Common myeloid progenitor, CD34-positive (primary cell): ENCODE measurements at regions not wholly inside any gene's neighbourhood (a gene's known extent, or its start where the extent isn't known, plus 50 kb on each side); places are given as distances from the start of the nearest gene placed in this dataset.

Experiments used
- CTCF ChIA-PET: fragments of 350-600 bp; sonication (Branson Sonifier 250); formaldehyde crosslinking; loops from one replicate; lab custom pipeline; 2021; ENCODE audit warnings: antibody characterized with exemption; lab: Charles Lee
- POLR2A ChIA-PET: fragments of 350-600 bp; sonication (Branson Sonifier 250); formaldehyde crosslinking; loops from one replicate; lab custom pipeline; 2021; ENCODE audit warnings: antibody characterized with exemption; lab: Charles Lee
- DNase-seq, 3 donors: peaks; one replicate each; pipeline versions ENCODE4 v3.0.0 to v3.0.0-alpha.2; 2013
- H3K27ac ChIP-seq, 2 experiments: 1 replicate in 1 of 2; 2 replicates in 1 of 2; pipeline ENCODE4 v1.7.0; 2013; ENCODE audit warnings: inconsistent platforms in 2 of 2, low read length in 2 of 2, mild to moderate bottlenecking in 2 of 2, low read depth in 1 of 2, moderate library complexity in 1 of 2; ENCODE audit not compliant: severe bottlenecking in 2 of 2, insufficient read depth in 1 of 2, poor library complexity in 1 of 2
- H3K27me3 ChIP-seq, 5 experiments: replicated peaks in 2 of 5; 1 replicate in 3 of 5; 2 replicates in 2 of 5; pipeline versions ENCODE4 v1.6.1 to v1.7.0; 2013; ENCODE audit warnings: low read length in 4 of 5, mild to moderate bottlenecking in 2 of 5, moderate library complexity in 2 of 5, inconsistent platforms in 1 of 5; ENCODE audit not compliant: insufficient read depth in 5 of 5, control insufficient read depth in 4 of 5
- H3K36me3 ChIP-seq, 4 experiments: 1 replicate in 2 of 4; 2 replicates in 2 of 4; pipeline versions ENCODE4 v1.6.1 to v1.7.0; 2013; ENCODE audit warnings: low read length in 3 of 4, control low read depth in 1 of 4, mild to moderate bottlenecking in 1 of 4; ENCODE audit not compliant: control insufficient read depth in 4 of 4, insufficient read depth in 4 of 4
- H3K4me1 ChIP-seq, 4 experiments: 1 replicate in 3 of 4; 2 replicates in 1 of 4; pipeline versions ENCODE4 v1.6.1 to v1.7.1; 2013; ENCODE audit warnings: low read length in 3 of 4, mild to moderate bottlenecking in 3 of 4, control low read depth in 1 of 4, inconsistent platforms in 1 of 4, moderate library complexity in 1 of 4; ENCODE audit not compliant: control insufficient read depth in 4 of 4, insufficient read depth in 4 of 4; ENCODE audit errors: control extremely low read depth in 1 of 4
- H3K4me3 ChIP-seq, 7 experiments: 1 replicate in 4 of 7; 2 replicates in 3 of 7; pipeline versions ENCODE4 v1.5.1 to v1.7.0; 2013; ENCODE audit warnings: mild to moderate bottlenecking in 7 of 7, low read length in 6 of 7, moderate library complexity in 6 of 7, inconsistent platforms in 2 of 7, low read depth in 2 of 7, control low read depth in 1 of 7; ENCODE audit not compliant: insufficient read depth in 4 of 7, control insufficient read depth in 1 of 7; ENCODE audit errors: extremely low read depth in 1 of 7
- H3K9me3 ChIP-seq, 5 experiments: 1 replicate in 4 of 5; 2 replicates in 1 of 5; pipeline versions ENCODE4 v1.6.1 to v1.7.1; 2013; ENCODE audit warnings: low read length in 4 of 5, mild to moderate bottlenecking in 2 of 5, inconsistent platforms in 1 of 5, low read depth in 1 of 5, moderate library complexity in 1 of 5; ENCODE audit not compliant: control insufficient read depth in 4 of 5, insufficient read depth in 2 of 5; ENCODE audit errors: control extremely low read depth in 1 of 5
- WGBS: methylation state at CpG from one replicate; pipeline ENCODE4 v1.1.5; 2013; ENCODE audit not compliant: insufficient coverage; 5-methylcytosine and 5-hydroxymethylcytosine counted together

DNA sequence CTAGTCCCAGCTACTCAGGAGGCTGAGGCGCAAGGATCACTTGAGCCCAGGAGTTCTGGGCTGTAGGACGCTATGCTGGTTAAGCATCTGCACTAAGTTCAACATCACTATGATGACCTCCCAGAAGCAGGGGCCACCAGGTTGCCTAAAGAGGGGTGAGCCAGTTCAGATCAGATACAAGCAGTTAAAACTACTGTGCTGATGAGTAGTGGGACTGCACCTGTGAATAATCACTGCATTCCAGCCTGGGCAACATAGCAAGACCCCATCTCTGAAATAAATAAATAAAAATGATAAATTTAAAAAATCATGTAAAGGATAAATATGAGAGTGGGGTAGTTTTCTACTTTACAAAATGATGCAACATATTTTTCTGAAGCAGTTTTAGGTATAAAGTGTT lies 106.5 kb downstream of the TMEM170B start:
- H3K9me3 ChIP-seq: peaks cover 0 to 9% (median 0%) of the 10 kb centered on the region in 5 experiments
- DNase-seq: no peak
- CTCF ChIA-PET: interaction anchor here (1.7 kb wide), 1 partner anchor 10 kb away, joined by 4 read pairs; no protein-coding TSS in a partner anchor
- H3K36me3 ChIP-seq: no peaks in the 10 kb centered on the region
- whole genome bisulfite sequencing: 96% methylated on average over 2 of the region's 2 CpGs
- H3K4me1 ChIP-seq: no peaks in the 10 kb centered on the region
- POLR2A ChIA-PET: no interaction called here
- H3K27me3 ChIP-seq: no peaks in the 10 kb centered on the region
- H3K4me3 ChIP-seq: no peak overlapping the region
- H3K27ac ChIP-seq: no peak overlapping the region

DNA sequence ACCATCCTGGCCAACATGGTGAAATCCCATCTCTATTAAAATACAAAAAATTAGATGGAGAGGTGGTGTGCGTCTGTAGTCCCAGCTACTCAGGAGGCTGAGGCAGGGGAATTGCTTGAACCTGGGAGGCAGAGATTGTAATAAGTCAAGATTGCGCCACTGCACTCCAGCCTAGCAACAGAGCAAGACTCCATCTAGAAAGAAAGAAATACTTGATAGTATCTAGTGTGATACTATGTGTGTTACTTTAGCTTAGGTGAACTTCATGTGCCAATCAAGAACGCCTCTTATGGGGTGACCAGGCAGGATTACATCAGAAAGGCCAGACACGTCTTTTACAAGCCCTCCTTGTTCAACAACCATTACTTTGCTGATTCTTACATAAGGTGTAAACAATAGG lies 107.1 kb downstream of the TMEM170B start:
- no CpG with 5 or more reads among the region's 4 CpGs for WGBS
- no peak overlapping the region for H3K27ac ChIP-seq

DNA sequence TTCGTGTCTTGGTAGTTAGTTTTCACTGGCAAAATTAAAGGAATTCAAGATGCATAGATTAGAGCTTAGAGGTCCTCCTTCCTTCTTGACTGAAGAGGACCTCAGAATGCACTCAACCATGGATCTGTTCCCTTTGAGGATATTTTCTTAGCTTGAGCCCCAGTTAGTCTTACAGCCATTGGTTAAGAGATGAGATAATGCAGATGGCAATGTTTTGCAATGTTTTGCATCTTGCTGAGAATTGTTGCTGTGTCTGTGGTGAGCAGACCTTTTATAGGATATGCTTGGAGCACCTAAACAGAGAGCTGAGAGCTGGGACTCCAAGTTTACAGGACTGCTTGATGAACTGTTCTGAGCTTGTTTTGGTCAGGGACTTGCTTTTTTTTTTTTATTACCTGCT lies 107.5 kb downstream of the TMEM170B start:
- Histone ChIP-seq H3K9me3 (peaks cover 0 to 10% (median 0%) of the 10 kb centered on the region in 5 experiments), H3K4me1 (no peaks in the 10 kb centered on the region), H3K27ac (no peak overlapping the region), H3K27me3 (no peaks in the 10 kb centered on the region), H3K36me3 (no peaks in the 10 kb centered on the region), H3K4me3 (no peak overlapping the region)
- WGBS: 100% methylated on average over 1 of the region's 1 CpG
- no peak for DNase-seq
- CTCF ChIA-PET: interaction anchor here (0.6 to 1.1 kb wide), 2 partner anchors 9 to 992 kb away, joined by 3 to 6 read pairs; no protein-coding TSS in a partner anchor
- POLR2A ChIA-PET: no interaction called here

More for the DNA sequence above, 107.1 kb downstream of the TMEM170B start:
- peaks cover 0 to 10% (median 0%) of the 10 kb centered on the region in 5 experiments for H3K9me3 ChIP-seq
- DNase-seq: no peak
- H3K27me3 ChIP-seq: no peaks in the 10 kb centered on the region
- H3K4me1 ChIP-seq: no peaks in the 10 kb centered on the region
- no peak overlapping the region for H3K4me3 ChIP-seq
- no peaks in the 10 kb centered on the region for H3K36me3 ChIP-seq
- ChIA-PET CTCF (interaction anchor here (0.6 to 1.1 kb wide), 2 partner anchors 9 to 993 kb away, joined by 3 to 6 read pairs; no protein-coding TSS in a partner anchor), POLR2A (no interaction called here)

DNA sequence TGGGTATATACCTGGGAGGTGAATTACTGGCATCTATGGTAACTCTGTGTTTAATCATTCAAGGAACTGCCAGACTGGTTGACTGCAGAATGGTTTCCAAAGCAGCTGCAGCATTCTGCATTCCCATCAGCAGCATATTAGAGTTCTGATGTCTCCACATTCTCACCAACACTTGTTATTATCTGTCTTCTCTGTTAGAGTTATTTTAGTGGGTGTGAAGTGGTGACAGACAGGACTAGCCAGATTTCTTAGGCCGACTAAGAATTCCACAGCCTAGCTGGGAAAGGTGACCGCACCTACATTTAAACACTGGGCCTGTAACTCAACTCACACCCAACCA lies 110.9 kb downstream of the TMEM170B start:
- Histone ChIP-seq H3K27ac (no peak overlapping the region), H3K27me3 (no peaks in the 10 kb centered on the region), H3K36me3 (no peaks in the 10 kb centered on the region), H3K9me3 (peaks cover 0 to 10% (median 0%) of the 10 kb centered on the region in 5 experiments), H3K4me1 (peaks cover 0 to 4% (median under 1%) of the 10 kb centered on the region in 4 experiments), H3K4me3 (no peak overlapping the region)
- WGBS: no CpG with 5 or more reads among the region's 2 CpGs
- ChIA-PET CTCF (no interaction called here), POLR2A (no interaction called here)
- no peak for DNase-seq

DNA sequence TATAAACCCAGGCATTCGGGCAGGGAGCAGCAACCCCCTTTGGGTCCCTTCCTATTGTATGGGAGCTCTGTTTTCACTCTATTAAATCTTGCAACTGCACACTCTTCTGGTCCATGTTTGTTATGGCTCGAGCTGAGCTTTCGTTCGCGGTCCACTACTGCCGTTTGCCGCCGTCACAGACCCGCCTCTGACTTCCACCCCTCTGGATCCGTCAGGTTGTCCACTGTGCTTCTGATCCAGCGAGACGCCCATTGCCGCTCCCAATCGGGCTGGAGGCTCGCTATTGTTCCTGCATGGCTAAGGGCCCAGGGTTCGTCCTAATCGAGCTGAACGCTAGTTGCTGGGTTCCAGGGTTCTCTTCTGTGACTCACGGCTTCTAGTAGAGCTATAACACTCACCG lies 111.3 kb downstream of the TMEM170B start:
- no peak for DNase-seq
- ChIA-PET CTCF (no interaction called here), POLR2A (no interaction called here)
- Histone ChIP-seq H3K9me3 (peaks cover 0 to 10% (median 0%) of the 10 kb centered on the region in 5 experiments), H3K36me3 (no peaks in the 10 kb centered on the region), H3K27ac (no peak overlapping the region), H3K4me1 (peaks cover 0 to 7% (median 2%) of the 10 kb centered on the region in 4 experiments), H3K27me3 (no peaks in the 10 kb centered on the region), H3K4me3 (no peak overlapping the region)
- 98% methylated on average over 19 of the region's 20 CpGs for WGBS

DNA sequence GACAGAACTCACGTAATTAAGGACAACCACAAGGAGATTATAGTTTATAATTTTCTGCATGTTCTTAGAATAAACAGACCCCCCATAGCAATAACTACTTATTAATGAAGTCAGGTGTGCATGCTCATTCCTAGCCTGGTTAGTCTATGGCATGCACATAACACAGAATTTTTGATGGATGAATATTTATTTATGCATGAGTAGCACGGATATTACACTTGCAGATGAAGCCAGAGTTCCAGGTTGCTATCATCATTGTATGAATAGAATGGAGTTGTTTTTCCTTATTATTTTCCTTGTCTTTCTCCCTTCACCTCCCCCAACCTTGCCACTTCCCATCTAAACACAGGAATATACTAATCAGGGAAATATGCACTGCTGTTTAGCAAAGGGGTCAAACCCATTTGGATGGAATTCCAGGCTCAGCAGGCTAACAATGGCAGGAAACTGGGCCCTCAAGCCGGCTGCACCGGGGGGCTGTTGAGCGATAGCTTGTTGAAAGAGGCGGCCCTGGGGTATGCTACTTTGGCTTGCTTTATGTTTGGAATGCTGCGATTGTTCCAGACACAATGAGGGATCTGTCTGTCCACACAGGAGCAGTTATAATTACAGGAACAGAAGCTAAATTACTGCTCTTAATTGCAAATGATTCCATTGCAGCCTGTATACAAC lies 112.6 kb downstream of the TMEM170B start:
- H3K36me3 ChIP-seq: no peaks in the 10 kb centered on the region
- H3K4me3 ChIP-seq: no peak overlapping the region
- peaks cover 0 to 10% (median 0%) of the 10 kb centered on the region in 5 experiments for H3K9me3 ChIP-seq
- WGBS: 100% methylated on average over 5 of the region's 7 CpGs
- no peak for DNase-seq
- CTCF ChIA-PET: no interaction called here
- no peaks in the 10 kb centered on the region for H3K27me3 ChIP-seq
- H3K4me1 ChIP-seq: peaks cover 0 to 7% (median 2%) of the 10 kb centered on the region in 4 experiments
- POLR2A ChIA-PET: no interaction called here
- H3K27ac ChIP-seq: no peak overlapping the region

DNA sequence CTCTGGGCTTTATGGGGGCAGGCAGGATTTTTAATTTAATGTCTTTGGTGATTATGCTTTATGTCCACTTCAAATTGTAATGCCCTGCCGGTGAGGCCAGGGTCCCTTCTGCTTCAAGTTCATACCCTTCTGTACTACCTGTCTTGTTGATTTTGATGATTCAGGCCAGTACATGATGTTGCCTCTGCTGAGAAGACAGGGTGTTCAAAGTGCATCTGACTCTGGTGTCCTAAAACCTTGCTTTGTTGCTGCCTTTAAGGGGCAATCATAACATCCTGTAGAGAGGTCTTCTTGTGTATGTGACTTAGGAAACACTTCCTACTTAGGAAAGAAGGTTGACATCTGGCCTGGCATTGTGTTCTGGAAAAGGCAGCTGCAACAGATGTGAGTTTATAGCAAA lies 113.2 kb downstream of the TMEM170B start:
- Histone ChIP-seq H3K36me3 (no peaks in the 10 kb centered on the region), H3K27ac (no peak overlapping the region), H3K27me3 (no peaks in the 10 kb centered on the region), H3K9me3 (peaks cover 0 to 10% (median 0%) of the 10 kb centered on the region in 5 experiments), H3K4me3 (no peak overlapping the region), H3K4me1 (peaks cover 0 to 9% (median 3%) of the 10 kb centered on the region in 4 experiments)
- no peak for DNase-seq
- WGBS: no CpG with 5 or more reads among the region's 1 CpG
- CTCF ChIA-PET: no interaction called here
- POLR2A ChIA-PET: no interaction called here
